GM12878 (cell line): ENCODE measurements at regions not wholly inside any gene's neighbourhood (a gene's known extent, or its start where the extent isn't known, plus 50 kb on each side); places are given as distances from the start of the nearest gene placed in this dataset.

Experiments
- MXI1 ChIP-seq: fragments of 150-350 bp; IDR thresholded peaks from 2 replicates; pipeline ENCODE4 v1.6.1; 2011; ENCODE audit warnings: low read depth, mild to moderate bottlenecking, inconsistent platforms, low read length, improper control_type of control experiment
- NR2C1 ChIP-seq: fragments of 450-650 bp; IDR thresholded peaks from 2 replicates; pipeline ENCODE4 v1.6.1; 2017; ENCODE audit warnings: antibody characterized with exemption, mild to moderate bottlenecking, moderate library complexity
- RAD21 ChIP-seq: IDR thresholded peaks from 2 replicates; pipeline ENCODE4 v1.6.1; 2011; ENCODE audit warnings: mild to moderate bottlenecking, low read depth, low read length, moderate library complexity; ENCODE audit not compliant: insufficient read depth
- RCOR1 ChIP-seq: conservative IDR thresholded peaks from 2 replicates; pipeline ENCODE4 v1.6.1; 2012; ENCODE audit warnings: low read depth, low read length, improper control_type of control experiment
- TF ChIP-seq, protein P1 (sequence below), 3 experiments: IDR thresholded peaks in 2 of 3; conservative IDR thresholded peaks in 1 of 3; 2 replicates each; pipeline ENCODE4 v1.5.1; 2011; ENCODE audit warnings: low read depth in 3 of 3, low read length in 3 of 3, mild to moderate bottlenecking in 3 of 3, control low read depth in 2 of 3, moderate library complexity in 2 of 3, inconsistent platforms in 1 of 3, mixed read lengths in 1 of 3; ENCODE audit not compliant: control insufficient read depth in 2 of 3, insufficient read depth in 1 of 3; ENCODE audit errors: extremely low read depth in 1 of 3
- TF ChIP-seq, protein P2 (sequence below): fragments of 150-350 bp; IDR thresholded peaks from 2 replicates; pipeline ENCODE4 v1.6.1; 2014; ENCODE audit warnings: mild to moderate bottlenecking, low read depth, low read length
- TF ChIP-seq, protein P3 (sequence below): IDR thresholded peaks from 2 replicates; pipeline ENCODE4 v1.6.1; 2011; ENCODE audit warnings: borderline replicate concordance, low read depth, mild to moderate bottlenecking, moderate library complexity, mixed read lengths, low read length; ENCODE audit not compliant: insufficient read depth; ENCODE audit errors: extremely low read length
- TF ChIP-seq, protein P4 (sequence below): fragments of 450-650 bp; IDR thresholded peaks from 2 replicates; pipeline ENCODE4 v1.6.1; 2017; ENCODE audit warnings: mild to moderate bottlenecking
- TF ChIP-seq, protein P5 (sequence below): fragments of 450-650 bp; IDR thresholded peaks from 2 replicates; pipeline ENCODE4 v1.6.1; 2018; ENCODE audit warnings: mild to moderate bottlenecking, low read depth, moderate library complexity; ENCODE audit not compliant: partially characterized antibody

DNA sequence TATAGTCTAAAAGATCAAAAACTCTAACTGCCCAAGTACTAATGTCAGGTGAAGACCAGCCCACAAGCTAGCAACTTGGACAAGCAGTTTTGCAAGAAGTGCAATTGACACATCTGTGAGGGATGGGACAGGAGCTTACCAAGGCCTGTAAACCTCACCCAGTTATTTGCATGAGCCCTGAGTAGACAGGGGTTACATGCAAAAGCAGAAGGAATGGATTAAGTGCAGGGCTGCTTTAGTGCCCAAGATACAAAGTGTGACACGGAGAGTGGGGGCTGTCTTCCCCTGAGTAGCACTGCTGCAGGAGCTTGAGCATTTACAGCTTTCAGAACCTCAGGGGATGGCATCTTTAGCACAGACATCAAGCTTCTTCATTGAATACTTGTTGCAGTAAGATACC, 286.7 kb downstream of the ELAVL2 start:
- TF ChIP-seq RCOR1 (no peak), RAD21 (no peak), NR2C1 (no peak), MXI1 (no peak)
- TF ChIP-seq, protein P1, sequence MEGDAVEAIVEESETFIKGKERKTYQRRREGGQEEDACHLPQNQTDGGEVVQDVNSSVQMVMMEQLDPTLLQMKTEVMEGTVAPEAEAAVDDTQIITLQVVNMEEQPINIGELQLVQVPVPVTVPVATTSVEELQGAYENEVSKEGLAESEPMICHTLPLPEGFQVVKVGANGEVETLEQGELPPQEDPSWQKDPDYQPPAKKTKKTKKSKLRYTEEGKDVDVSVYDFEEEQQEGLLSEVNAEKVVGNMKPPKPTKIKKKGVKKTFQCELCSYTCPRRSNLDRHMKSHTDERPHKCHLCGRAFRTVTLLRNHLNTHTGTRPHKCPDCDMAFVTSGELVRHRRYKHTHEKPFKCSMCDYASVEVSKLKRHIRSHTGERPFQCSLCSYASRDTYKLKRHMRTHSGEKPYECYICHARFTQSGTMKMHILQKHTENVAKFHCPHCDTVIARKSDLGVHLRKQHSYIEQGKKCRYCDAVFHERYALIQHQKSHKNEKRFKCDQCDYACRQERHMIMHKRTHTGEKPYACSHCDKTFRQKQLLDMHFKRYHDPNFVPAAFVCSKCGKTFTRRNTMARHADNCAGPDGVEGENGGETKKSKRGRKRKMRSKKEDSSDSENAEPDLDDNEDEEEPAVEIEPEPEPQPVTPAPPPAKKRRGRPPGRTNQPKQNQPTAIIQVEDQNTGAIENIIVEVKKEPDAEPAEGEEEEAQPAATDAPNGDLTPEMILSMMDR (IDR thresholded peaks at IDR 0.05 in 2 of 3, conservative IDR thresholded peaks at IDR 0.05 in 1 of 3; ENCODE audit: control insufficient read depth in 2 of 3, extremely low read depth in 1 of 3, insufficient read depth in 1 of 3, low read depth in 3 of 3, low read length in 3 of 3) = no peak
- TF ChIP-seq, protein P2, sequence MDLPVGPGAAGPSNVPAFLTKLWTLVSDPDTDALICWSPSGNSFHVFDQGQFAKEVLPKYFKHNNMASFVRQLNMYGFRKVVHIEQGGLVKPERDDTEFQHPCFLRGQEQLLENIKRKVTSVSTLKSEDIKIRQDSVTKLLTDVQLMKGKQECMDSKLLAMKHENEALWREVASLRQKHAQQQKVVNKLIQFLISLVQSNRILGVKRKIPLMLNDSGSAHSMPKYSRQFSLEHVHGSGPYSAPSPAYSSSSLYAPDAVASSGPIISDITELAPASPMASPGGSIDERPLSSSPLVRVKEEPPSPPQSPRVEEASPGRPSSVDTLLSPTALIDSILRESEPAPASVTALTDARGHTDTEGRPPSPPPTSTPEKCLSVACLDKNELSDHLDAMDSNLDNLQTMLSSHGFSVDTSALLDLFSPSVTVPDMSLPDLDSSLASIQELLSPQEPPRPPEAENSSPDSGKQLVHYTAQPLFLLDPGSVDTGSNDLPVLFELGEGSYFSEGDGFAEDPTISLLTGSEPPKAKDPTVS = no peak
- TF ChIP-seq, protein P3, sequence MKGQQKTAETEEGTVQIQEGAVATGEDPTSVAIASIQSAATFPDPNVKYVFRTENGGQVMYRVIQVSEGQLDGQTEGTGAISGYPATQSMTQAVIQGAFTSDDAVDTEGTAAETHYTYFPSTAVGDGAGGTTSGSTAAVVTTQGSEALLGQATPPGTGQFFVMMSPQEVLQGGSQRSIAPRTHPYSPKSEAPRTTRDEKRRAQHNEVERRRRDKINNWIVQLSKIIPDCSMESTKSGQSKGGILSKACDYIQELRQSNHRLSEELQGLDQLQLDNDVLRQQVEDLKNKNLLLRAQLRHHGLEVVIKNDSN = no peak
- TF ChIP-seq, protein P4, sequence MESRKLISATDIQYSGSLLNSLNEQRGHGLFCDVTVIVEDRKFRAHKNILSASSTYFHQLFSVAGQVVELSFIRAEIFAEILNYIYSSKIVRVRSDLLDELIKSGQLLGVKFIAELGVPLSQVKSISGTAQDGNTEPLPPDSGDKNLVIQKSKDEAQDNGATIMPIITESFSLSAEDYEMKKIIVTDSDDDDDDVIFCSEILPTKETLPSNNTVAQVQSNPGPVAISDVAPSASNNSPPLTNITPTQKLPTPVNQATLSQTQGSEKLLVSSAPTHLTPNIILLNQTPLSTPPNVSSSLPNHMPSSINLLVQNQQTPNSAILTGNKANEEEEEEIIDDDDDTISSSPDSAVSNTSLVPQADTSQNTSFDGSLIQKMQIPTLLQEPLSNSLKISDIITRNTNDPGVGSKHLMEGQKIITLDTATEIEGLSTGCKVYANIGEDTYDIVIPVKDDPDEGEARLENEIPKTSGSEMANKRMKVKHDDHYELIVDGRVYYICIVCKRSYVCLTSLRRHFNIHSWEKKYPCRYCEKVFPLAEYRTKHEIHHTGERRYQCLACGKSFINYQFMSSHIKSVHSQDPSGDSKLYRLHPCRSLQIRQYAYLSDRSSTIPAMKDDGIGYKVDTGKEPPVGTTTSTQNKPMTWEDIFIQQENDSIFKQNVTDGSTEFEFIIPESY = no peak
- TF ChIP-seq, protein P5, sequence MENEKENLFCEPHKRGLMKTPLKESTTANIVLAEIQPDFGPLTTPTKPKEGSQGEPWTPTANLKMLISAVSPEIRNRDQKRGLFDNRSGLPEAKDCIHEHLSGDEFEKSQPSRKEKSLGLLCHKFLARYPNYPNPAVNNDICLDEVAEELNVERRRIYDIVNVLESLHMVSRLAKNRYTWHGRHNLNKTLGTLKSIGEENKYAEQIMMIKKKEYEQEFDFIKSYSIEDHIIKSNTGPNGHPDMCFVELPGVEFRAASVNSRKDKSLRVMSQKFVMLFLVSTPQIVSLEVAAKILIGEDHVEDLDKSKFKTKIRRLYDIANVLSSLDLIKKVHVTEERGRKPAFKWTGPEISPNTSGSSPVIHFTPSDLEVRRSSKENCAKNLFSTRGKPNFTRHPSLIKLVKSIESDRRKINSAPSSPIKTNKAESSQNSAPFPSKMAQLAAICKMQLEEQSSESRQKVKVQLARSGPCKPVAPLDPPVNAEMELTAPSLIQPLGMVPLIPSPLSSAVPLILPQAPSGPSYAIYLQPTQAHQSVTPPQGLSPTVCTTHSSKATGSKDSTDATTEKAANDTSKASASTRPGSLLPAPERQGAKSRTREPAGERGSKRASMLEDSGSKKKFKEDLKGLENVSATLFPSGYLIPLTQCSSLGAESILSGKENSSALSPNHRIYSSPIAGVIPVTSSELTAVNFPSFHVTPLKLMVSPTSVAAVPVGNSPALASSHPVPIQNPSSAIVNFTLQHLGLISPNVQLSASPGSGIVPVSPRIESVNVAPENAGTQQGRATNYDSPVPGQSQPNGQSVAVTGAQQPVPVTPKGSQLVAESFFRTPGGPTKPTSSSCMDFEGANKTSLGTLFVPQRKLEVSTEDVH = no peak
